Activated T-cell treated with anti-CD3 and anti-CD28 coated beads, Interleukin-2, amount 50 U/mL, for 48 hours (primary cell): ENCODE measurements at regions not wholly inside any gene's neighbourhood (a gene's known extent, or its start where the extent isn't known, plus 50 kb on each side); places are given as distances from the start of the nearest gene placed in this dataset.
A peak's percentile ranks its signal among the peaks of the same experiment; 100 is the strongest.
"Not testable (repeated sequence)": the region's sequence is repeated elsewhere in the genome, so short reads cannot be mapped to it uniquely, and the experiment has no call there.

Experiments used
- DNase-seq, 2 experiments: peaks; one replicate each; pipeline ENCODE4 v3.0.0-alpha.2; 2020

- DNase-seq, result no peak
Measured at GRCh38 chr6:154923199-154923869, 71.8 kb upstream of the TIAM2 start.

- DNase-seq, result no peak
Measured at GRCh38 chr6:154925130-154925529, 70.0 kb upstream of the TIAM2 start.

DNA sequence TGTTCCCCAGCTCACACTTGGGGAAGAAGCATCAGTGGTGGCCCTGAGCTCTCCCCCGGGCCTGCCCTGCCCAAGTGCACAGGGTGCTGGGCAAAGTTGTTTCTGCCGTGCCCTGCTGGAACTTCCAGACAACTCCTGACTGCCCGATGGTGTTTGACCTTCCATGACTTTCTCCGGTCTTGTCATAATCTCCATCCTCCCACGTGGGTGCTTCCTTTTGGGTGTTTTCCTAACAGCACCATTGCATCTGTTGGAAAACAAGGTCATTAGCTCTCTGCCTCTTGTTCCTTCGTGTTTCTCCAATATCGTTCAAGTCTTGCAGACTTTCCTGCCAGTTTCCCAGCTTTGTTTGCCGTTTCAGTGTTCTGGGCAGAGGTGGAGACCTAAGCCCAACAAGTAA, 68.7 kb upstream of the TIAM2 start:
- no peak for DNase-seq

- DNase-seq, result peak; percentile 69 to 73
Measured at GRCh38 chr6:154928325-154928922, 66.7 kb upstream of the TIAM2 start.

- no peak for DNase-seq
Measured at GRCh38 chr6:154930451-154930851, 64.7 kb upstream of the TIAM2 start.

- no peak for DNase-seq
Measured at GRCh38 chr6:154931711-154932424, 63.2 kb upstream of the TIAM2 start.

DNA sequence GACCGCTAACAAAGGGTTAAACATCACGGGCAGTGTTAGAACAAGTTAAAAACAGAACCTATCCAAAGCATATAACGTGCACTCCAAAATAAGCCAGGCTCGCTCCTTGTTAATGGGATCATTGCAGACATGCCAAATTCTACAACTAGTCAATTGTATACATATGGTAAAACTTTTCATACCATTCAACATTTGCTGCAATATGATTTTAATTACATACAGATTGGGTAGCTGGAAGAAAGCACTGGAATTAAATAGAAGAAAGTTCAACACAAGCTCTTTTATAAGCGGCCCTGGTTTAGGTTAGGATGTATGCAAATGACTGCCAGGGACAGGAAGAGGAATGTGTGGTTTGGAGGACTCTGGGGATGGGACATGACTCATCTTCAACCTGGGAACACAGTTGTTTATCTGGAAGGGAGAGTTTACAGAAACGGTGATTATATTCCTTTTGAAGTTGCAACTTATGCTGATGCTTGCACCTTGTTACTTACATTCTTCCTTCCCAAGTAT, 62.5 kb upstream of the TIAM2 start:
- no peak for DNase-seq

- DNase-seq, result no peak
Measured at GRCh38 chr6:154933181-154933827, 61.8 kb upstream of the TIAM2 start.

DNA sequence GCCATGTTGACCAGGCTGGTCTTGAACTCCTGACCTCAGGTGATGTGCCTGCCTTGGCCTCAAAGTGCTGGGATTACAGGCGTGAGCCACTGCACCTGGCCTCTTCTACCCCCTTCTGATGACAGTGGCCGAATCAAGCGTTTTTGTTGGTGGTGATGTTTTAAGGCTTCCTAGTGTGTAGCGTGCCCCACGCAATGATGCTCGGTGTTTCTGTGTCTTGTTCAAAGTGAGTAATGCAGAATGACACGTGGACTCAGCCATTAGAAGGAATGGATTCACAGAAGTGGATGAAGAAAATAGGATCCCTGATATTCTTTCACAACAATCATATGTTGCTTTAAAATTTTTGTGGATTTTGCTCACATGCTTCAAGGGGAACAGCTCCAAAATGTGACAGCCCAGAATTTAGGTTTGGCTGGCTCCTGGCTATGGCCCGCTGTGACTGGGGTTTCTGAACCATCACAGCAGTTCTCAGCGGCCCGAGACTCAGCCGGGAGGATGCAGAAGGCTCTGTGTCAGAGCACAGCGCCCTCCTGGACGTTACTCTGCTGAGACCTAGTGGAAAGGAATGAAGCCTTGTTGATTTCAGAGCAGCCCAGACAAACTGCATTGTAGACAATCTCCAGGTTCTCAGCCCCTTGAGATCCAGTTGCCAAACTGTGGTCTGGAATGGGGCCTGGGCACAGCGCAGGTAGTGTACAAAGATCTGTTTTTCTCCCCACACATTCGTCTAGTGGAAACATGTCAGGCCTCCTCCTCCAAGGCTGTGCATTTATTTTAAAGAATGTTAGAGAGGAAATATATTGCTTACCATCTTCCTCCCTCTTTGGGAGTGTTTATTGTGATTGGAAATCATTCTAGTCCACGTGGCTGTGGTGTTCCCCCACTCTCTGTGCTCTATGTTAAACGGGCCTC, 57.6 kb upstream of the TIAM2 start:
- no peak for DNase-seq

GRCh38 chr6:154938221-154938580, 56.9 kb upstream of the TIAM2 start:
- no peak for DNase-seq

DNA sequence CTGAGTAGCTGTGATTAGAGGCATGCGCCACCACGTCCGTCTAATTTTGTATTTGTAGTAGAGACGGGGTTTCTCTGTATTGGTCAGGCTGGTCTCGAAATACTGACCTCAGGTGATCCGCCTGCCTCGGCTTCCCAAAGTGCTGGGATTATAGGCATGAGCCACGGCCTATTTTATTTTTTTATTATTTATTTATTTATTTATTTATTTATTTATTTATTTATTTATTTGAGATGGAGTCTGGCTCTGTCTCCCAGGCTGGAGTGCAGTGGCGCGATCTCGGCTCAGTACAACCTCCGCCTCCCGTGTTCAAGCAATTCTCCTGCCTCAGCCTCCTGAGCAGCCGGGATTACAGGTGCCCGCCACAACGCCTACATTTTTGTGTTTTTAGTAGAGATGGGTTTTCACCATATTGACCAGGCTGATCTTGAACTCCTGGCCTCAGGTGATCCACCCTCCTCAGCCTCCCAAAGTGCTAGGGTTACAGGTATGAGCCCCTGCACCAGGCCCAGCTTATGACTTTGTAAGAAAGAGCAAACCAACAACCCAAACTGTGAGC, 56.3 kb upstream of the TIAM2 start:
- DNase-seq, result not testable (repeated sequence)

DNA sequence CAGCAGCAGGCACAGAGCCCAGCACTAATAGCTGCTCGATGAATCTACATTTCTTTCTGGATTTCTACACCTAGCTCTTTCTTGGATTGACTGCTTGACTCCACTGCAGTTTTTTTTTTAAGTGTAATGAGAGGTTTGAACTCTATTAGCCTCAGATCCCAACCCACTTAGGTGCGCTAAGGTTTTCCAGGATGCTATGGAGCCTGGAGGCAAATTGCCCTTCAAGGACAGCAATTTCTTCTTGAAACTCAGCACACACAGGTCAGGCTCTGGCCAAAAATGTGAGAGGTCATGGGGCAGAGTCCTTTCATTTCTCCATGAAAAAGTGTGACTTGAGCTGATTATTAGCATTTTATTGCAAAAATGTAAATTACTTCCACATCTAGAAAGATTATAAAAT, 52.3 kb upstream of the TIAM2 start:
- no peak for DNase-seq

DNA sequence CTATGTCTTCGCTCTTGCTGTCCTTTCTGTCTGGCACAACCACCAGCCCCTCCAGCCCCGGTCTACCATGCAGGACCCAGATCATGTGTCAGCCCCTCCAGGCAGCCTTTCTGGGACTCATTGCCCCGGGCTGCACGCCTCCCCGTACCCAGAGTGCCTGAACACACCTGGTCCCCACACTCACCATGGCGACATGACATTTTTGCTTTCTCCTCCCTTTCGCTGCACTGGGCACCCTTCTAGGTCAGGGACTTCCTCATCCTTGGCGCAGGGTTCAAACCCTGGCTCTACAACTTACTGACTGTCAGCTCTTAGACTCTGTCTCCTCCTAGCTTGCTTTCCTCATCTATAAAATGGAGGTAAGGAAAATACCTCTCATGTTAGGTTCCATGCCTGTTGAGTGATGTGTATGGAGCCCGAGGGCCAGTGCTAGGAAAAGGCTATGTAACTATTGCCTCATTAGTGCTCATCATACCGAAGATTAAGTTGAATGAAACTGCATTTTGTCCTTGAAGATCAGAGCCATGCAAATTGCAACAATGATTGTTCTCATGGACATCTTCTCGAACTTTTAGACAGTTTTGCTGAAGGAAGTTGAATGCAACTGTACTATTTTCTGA, 49.7 kb upstream of the TIAM2 start:
- DNase-seq, result no peak
